Stimulated activated CD4-positive, alpha-beta T cell treated with anti-CD3 and anti-CD28 coated beads, Interleukin-1b, Interleukin-23, amount 100 ng/mL, for 1 hour (primary cell): ENCODE measurements at regions not wholly inside any gene's neighbourhood (a gene's known extent, or its start where the extent isn't known, plus 50 kb on each side); places are given as distances from the start of the nearest gene placed in this dataset.
"Not testable (repeated sequence)": the region's sequence is repeated elsewhere in the genome, so short reads cannot be mapped to it uniquely, and the experiment has no call there.

Experiments used
- DNase-seq, 2 donors: peaks; one replicate each; pipeline ENCODE4 v3.0.0-alpha.2; 2020; ENCODE audit warnings: low read depth in 2 of 2

- no peak for DNase-seq
Observed at GRCh38 chr1:29782846-29783507, 546.7 kb downstream of the PTPRU start.

- no peak for DNase-seq
Observed at GRCh38 chr1:29779146-29779545, 542.8 kb downstream of the PTPRU start.

- no peak for DNase-seq
Observed at GRCh38 chr1:29777522-29777921, 541.2 kb downstream of the PTPRU start.

GRCh38 chr1:29774355-29774754, 538.0 kb downstream of the PTPRU start:
- no peak for DNase-seq

- DNase-seq = no peak
Observed at GRCh38 chr1:29772584-29773100, 536.3 kb downstream of the PTPRU start.

GRCh38 chr1:29767769-29768425, 531.6 kb downstream of the PTPRU start:
- no peak for DNase-seq

GRCh38 chr1:29767088-29767685, 530.9 kb downstream of the PTPRU start:
- DNase-seq = no peak

GRCh38 chr1:29762635-29763034, 526.3 kb downstream of the PTPRU start:
- no peak for DNase-seq

- no peak for DNase-seq
Observed at GRCh38 chr1:29761159-29761928, 525.0 kb downstream of the PTPRU start.

GRCh38 chr1:29760067-29760564, 523.8 kb downstream of the PTPRU start:
- no peak for DNase-seq

- DNase-seq = no peak
Observed at GRCh38 chr1:29758781-29759499, 522.6 kb downstream of the PTPRU start.

- no peak for DNase-seq
Observed at GRCh38 chr1:29757866-29758780, 521.8 kb downstream of the PTPRU start.

- DNase-seq = no peak
Observed at GRCh38 chr1:29756901-29757725, 520.8 kb downstream of the PTPRU start.

- no peak for DNase-seq
Observed at GRCh38 chr1:29756498-29756897, 520.2 kb downstream of the PTPRU start.

GRCh38 chr1:29756085-29756484, 519.8 kb downstream of the PTPRU start:
- no peak for DNase-seq

GRCh38 chr1:29755412-29756015, 519.2 kb downstream of the PTPRU start:
- not testable (repeated sequence) for DNase-seq

GRCh38 chr1:29754573-29755375, 518.5 kb downstream of the PTPRU start:
- no peak for DNase-seq
